Esophagus muscularis mucosa (tissue), 4 donors: ENCODE measurements at regions not wholly inside any gene's neighbourhood (a gene's known extent, or its start where the extent isn't known, plus 50 kb on each side); places are given as distances from the start of the nearest gene placed in this dataset.

ENCODE experiments used
- DNase-seq: peaks from one replicate; pipeline ENCODE4 v3.0.0-alpha.2; 2017; ENCODE audit errors: extremely low spot score
- H3K27ac ChIP-seq, 4 donors: fragments of 200-600 bp; sonication (generic); replicated peaks in 1 of 4; 1 replicate in 3 of 4; 2 replicates in 1 of 4; pipeline ENCODE4 v1.5.1; 2016 to 2019; ENCODE audit warnings: mild to moderate bottlenecking in 1 of 4
- H3K27me3 ChIP-seq, 4 donors: fragments of 200-600 bp; sonication (generic); one replicate each; pipeline versions ENCODE4 v1.5.1 to v1.6.0; 2016 to 2019
- H3K36me3 ChIP-seq, 4 donors: fragments of 200-600 bp; sonication (generic); one replicate each; pipeline ENCODE4 v1.5.1; 2016 to 2019
- H3K4me1 ChIP-seq, 4 donors: fragments of 200-600 bp; sonication (generic); one replicate each; pipeline ENCODE4 v1.5.1; 2016 to 2019
- H3K4me3 ChIP-seq, 4 donors: fragments of 200-600 bp; sonication (generic); 1 replicate in 2 of 4; 2 replicates in 2 of 4; pipeline ENCODE4 v1.5.1; 2016 to 2019; ENCODE audit warnings: mild to moderate bottlenecking in 4 of 4, moderate library complexity in 1 of 4
- H3K9me3 ChIP-seq, 4 donors: fragments of 200-600 bp; sonication (generic); 1 replicate in 3 of 4; 2 replicates in 1 of 4; pipeline ENCODE4 v1.5.1; 2016 to 2019
- CTCF ChIP-seq, 3 experiments: fragments of 200-600 bp in 2 of 3; fragments of 450-650 bp in 1 of 3; sonication (generic) in 2 of 3; IDR thresholded peaks; one replicate each; pipeline ENCODE4 v1.5.1; 2017 to 2019; ENCODE audit warnings: antibody characterized with exemption in 3 of 3, mild to moderate bottlenecking in 2 of 3, moderate library complexity in 1 of 3
- EP300 ChIP-seq: sonication (generic); formaldehyde crosslinking; IDR thresholded peaks from one replicate; pipeline ENCODE4 v1.6.1; 2017; ENCODE audit warnings: antibody characterized with exemption
- POLR2A ChIP-seq: fragments of 450-650 bp; IDR thresholded peaks from one replicate; pipeline ENCODE4 v1.6.1; 2017; ENCODE audit warnings: antibody characterized with exemption, moderate library complexity, mild to moderate bottlenecking, low read depth
- POLR2AphosphoS5 ChIP-seq, 2 donors: sonication (generic); formaldehyde crosslinking; IDR thresholded peaks; one replicate each; pipeline ENCODE4 v1.6.1; 2017; ENCODE audit warnings: antibody characterized with exemption in 2 of 2
- WGBS: methylation state at CpG from one replicate; pipeline ENCODE4 v1.1.5; 2018; 5-methylcytosine and 5-hydroxymethylcytosine counted together
- intact Hi-C: fragments of 100-400 bp; cut with DNase I; formaldehyde crosslinking; loops from one replicate; pipeline ENCODE4 v1.15.1; 2023

DNA sequence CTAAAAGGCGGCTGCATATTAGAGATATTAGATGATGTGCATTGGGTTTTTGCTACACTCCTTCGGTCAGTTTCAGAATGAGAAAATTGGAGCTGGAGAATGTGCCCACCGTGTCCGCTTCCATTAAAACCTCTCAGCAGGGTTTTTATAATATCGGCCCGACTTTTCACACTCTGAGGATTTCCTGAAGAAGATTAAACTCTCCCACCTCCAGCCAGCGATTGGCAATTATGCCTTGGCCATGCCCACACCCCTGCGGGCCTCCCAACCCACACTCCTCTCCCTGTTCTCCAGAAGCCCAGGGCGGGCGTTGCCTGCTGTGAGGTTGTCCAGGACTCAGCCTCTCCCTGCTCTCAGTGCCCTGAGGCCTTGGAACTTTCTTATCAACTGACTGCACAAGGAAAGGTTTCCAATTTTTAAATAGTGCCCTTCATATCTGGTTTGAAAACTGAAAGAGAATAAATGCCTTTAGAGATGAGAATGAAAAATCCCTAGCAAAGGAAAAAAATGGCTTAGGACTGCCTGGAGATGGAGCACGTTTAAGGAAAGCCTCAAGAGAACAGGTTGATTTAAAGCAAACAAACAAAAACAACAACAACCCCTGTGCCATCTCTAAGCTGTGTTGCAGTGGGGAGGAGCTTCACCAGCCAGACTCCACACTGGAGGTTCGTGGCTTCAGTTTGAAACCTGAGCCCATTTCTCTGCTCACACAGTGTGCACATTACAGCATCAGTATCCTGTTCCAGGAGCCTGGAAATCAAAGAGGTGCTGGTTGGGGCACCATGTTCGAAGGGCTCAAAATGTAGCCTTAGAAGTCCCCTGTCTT is 292.9 kb downstream of the NSG2 start:
- Histone ChIP-seq H3K36me3 (no peaks in the 10 kb centered on the region), H3K4me1 (peaks cover 0 to 3% (median 0%) of the 10 kb centered on the region in 4 donors), H3K4me3 (no peak overlapping the region), H3K9me3 (no peaks in the 10 kb centered on the region), H3K27me3 (peaks cover 0 to 46% (median 0%) of the 10 kb centered on the region in 4 donors), H3K27ac (no peak overlapping the region)
- TF ChIP-seq POLR2AphosphoS5 (IDR thresholded peaks at IDR 0.05) (no peak), EP300 (no peak), CTCF (IDR thresholded peaks at IDR 0.05) (no peak), POLR2A (no peak)
- intact Hi-C loops: no loop called here
- DNase-seq: no peak
- WGBS: 47% methylated on average over 13 of the region's 13 CpGs

DNA sequence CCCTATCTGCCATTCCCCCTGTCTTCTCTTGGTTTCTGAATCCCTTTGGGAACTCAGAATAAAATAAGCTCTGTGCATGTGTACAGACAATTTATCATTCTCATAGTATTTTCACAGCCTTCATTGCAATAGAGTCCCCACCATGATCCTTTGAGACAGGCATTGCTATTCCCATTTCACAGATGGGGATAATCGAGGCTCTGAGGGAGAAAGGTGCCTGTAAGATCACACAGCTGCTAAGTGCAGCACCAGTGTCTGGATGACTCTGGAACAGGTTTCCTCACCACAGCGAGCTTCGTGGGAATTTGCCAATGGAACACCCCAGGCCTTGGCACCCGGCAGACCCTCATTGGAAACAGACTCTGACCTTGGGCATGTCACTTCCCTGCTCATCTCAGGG is 293.6 kb downstream of the NSG2 start:
- intact Hi-C loops: no loop called here
- DNase-seq: no peak
- H3K27ac ChIP-seq: no peak overlapping the region
- TF ChIP-seq POLR2AphosphoS5 (IDR thresholded peaks at IDR 0.05) (no peak), POLR2A (no peak), EP300 (no peak), CTCF (IDR thresholded peaks at IDR 0.05) (no peak)
- H3K4me1 ChIP-seq: peaks cover 0 to 3% (median 0%) of the 10 kb centered on the region in 4 donors
- no peaks in the 10 kb centered on the region for H3K36me3 ChIP-seq
- H3K9me3 ChIP-seq: no peaks in the 10 kb centered on the region
- H3K4me3 ChIP-seq: no peak overlapping the region
- 79% methylated on average over 4 of the region's 4 CpGs for WGBS
- H3K27me3 ChIP-seq: peaks cover 0 to 46% (median 0%) of the 10 kb centered on the region in 4 donors

DNA sequence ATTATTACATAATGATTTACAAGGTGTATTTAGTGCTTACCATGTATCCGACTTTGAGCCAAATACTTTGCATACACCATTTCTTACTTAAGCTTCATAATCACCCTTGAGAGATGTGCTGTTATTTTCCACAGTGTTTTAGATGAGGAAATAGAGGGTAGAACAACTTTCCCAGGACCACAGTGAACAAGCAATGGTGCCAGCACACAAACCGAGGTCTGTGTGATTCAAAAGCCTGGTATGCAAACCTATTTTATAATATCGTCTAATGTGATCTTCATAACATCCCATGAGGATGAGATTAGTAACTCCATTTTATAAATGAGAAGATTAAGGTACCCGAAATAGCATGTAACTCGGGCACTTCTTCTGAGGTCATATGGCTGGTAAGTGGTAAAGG is 294.7 kb downstream of the NSG2 start:
- no peak for TF ChIP-seq CTCF (IDR thresholded peaks at IDR 0.05)
- no peak for TF ChIP-seq POLR2AphosphoS5 (IDR thresholded peaks at IDR 0.05)
- no peak for TF ChIP-seq EP300
- no peak for TF ChIP-seq POLR2A
- WGBS: 71% methylated on average over 5 of the region's 5 CpGs
- no peak for DNase-seq
- H3K4me1 ChIP-seq: peaks cover 0 to 3% (median 0%) of the 10 kb centered on the region in 4 donors
- H3K27me3 ChIP-seq: peaks cover 0 to 36% (median 0%) of the 10 kb centered on the region in 4 donors
- intact Hi-C loops: no loop called here
- H3K36me3 ChIP-seq: no peaks in the 10 kb centered on the region
- H3K4me3 ChIP-seq: no peak overlapping the region
- no peak overlapping the region for H3K27ac ChIP-seq
- peaks cover 0 to 4% (median 0%) of the 10 kb centered on the region in 4 donors for H3K9me3 ChIP-seq

- peaks cover 0 to 3% (median 1%) of the 10 kb centered on the region in 4 donors for H3K4me1 ChIP-seq
- no peak overlapping the region for H3K27ac ChIP-seq
- no peaks in the 10 kb centered on the region for H3K36me3 ChIP-seq
- H3K4me3 ChIP-seq: no peak overlapping the region
- DNase-seq: no peak
- H3K27me3 ChIP-seq: peaks cover 0 to 13% (median 0%) of the 10 kb centered on the region in 4 donors
- WGBS: 100% methylated on average over 1 of the region's 1 CpG
- intact Hi-C loops: no loop called here
- peaks cover 0 to 4% (median 0%) of the 10 kb centered on the region in 4 donors for H3K9me3 ChIP-seq
- no peak for TF ChIP-seq EP300
- TF ChIP-seq POLR2AphosphoS5 (IDR thresholded peaks at IDR 0.05): no peak
- no peak for TF ChIP-seq POLR2A
- no peak for TF ChIP-seq CTCF (IDR thresholded peaks at IDR 0.05)
Measured at GRCh38 chr5:174342696-174343095, 297.2 kb downstream of the NSG2 start.
